ENCODE measurements at regions not wholly inside any gene's neighbourhood (a gene's known extent, or its start where the extent isn't known, plus 50 kb on each side); places are given as distances from the start of the nearest gene placed in this dataset.

DNA sequence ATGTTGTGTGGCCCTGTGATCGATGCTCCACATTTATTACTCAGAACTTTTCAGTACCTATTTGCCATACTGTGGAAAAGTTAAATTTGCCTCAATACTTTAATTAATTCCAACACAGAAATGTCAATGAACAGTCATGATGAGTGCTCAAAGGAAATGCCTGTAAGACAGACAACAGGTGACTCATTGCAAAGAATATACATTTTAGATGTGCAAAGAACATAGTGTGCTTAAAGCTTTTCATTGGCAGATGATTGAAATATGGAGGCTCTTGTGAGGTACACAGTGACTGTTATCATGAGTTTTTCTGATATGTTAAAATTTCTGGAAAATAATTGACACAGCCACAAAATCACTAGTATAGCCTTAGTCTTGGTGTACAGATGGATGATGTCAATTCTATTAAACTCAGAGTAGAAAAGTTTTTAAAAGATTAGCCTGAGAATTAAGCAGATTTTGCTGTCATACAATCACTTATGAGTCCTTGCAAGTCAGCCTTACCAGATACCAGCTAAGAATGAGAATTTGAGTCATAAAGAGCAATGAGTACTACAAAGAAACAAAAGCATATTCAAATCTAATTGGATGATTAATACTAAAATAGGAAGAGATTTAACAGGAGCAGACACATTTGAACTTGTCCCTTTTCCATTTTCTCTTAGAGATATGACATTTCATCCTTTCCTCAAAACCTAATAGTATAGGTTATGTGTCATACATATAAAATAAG is 544.1 kb downstream of the KCNH5 start:
- TF ChIP-seq POLR2A (IDR thresholded peaks at IDR 0.05) (no peak), POLR2AphosphoS5 (IDR thresholded peaks at IDR 0.05) (no peak), CTCF (IDR thresholded peaks at IDR 0.05) (no peak)
